Psoas muscle (tissue), 7 donors: ENCODE measurements at regions not wholly inside any gene's neighbourhood (a gene's known extent, or its start where the extent isn't known, plus 50 kb on each side); places are given as distances from the start of the nearest gene placed in this dataset.

Experiments
- ATAC-seq, 4 donors: fragments of 200-7000 bp; cut with Tn5 transposase; one replicate each; pipeline ENCODE4 v1.9.1; 2020; ENCODE audit warnings: moderate library complexity in 3 of 4, mild to moderate bottlenecking in 2 of 4
- DNase-seq, 2 donors: peaks; one replicate each; pipeline ENCODE4 v3.0.0-alpha.2; 2020
- H3K27ac ChIP-seq: fragments of 200-600 bp; one replicate; pipeline ENCODE4 v1.8.0; 2022
- H3K27me3 ChIP-seq, 3 donors: fragments of 200-600 bp in 1 of 3; one replicate each; pipeline versions ENCODE4 v1.6.1 to v1.8.0; 2013 to 2022; ENCODE audit warnings: low read length in 2 of 3, mild to moderate bottlenecking in 2 of 3, moderate library complexity in 1 of 3; ENCODE audit not compliant: insufficient read depth in 3 of 3
- H3K36me3 ChIP-seq, 2 donors: fragments of 200-600 bp in 1 of 2; one replicate each; pipeline versions ENCODE4 v1.6.1 to v1.8.0; 2013 to 2022; ENCODE audit warnings: low read depth in 1 of 2, mild to moderate bottlenecking in 1 of 2, moderate library complexity in 1 of 2; ENCODE audit not compliant: insufficient read depth in 1 of 2
- H3K4me1 ChIP-seq: fragments of 200-600 bp; one replicate; pipeline ENCODE4 v1.8.0; 2022
- H3K4me3 ChIP-seq: fragments of 200-600 bp; one replicate; pipeline ENCODE4 v1.8.0; 2022; ENCODE audit warnings: mild to moderate bottlenecking
- H3K9me3 ChIP-seq: fragments of 200-600 bp; one replicate; pipeline ENCODE4 v1.8.0; 2022
- CTCF ChIP-seq: fragments of 200-600 bp; IDR thresholded peaks from one replicate; pipeline ENCODE4 v1.8.0; 2022; ENCODE audit warnings: antibody characterized with exemption
- WGBS, 3 donors: extraction: QIAGEN DNeasy Blood & Tissue Kit; methylation state at CpG; one replicate each; pipeline versions ENCODE4 v1.1.6 to v1.1.7; 2013; 5-methylcytosine and 5-hydroxymethylcytosine counted together
- intact Hi-C, 2 donors: fragments of 100-400 bp; cut with DNase I; formaldehyde crosslinking; loops; one replicate each; pipeline versions ENCODE4 v1.11.0 to v1.14.2; 2022
- donor health status: healthy with polysubstance abuse.
- donor health status: DM: no; HTN: no; CAD: no; lungs with moderate emphysema.
- donor health status: Bipolar disorder and iron deficiency.
- donor health status: healthy.
- donor health status: DM: yes; HTN: yes; CAD: no.
- donor health status: DM: no; HTN: no; CAD: no.
- donor health status: DM: yes; HTN: yes; CAD: no.

GRCh38 chr1:225707824-225708223 lies 54.9 kb upstream of the ENAH start:
- Histone ChIP-seq H3K36me3 (no peaks in the 10 kb centered on the region), H3K9me3 (no peaks in the 10 kb centered on the region), H3K4me3 (no peak overlapping the region), H3K27ac (no peak overlapping the region), H3K27me3 (no peaks in the 10 kb centered on the region), H3K4me1 (no peaks in the 10 kb centered on the region)
- 61 to 68% (median 66%) methylated on average over 3 of the region's 3 CpGs for WGBS, 3 donors
- DNase-seq (no peak), ATAC-seq (no peak)
- TF ChIP-seq CTCF: no peak
- intact Hi-C loops: no loop called here

- Histone ChIP-seq H3K36me3 (no peaks in the 10 kb centered on the region), H3K9me3 (no peaks in the 10 kb centered on the region), H3K4me1 (no peaks in the 10 kb centered on the region), H3K27me3 (no peaks in the 10 kb centered on the region), H3K27ac (no peak overlapping the region), H3K4me3 (no peak overlapping the region)
- ATAC-seq (peak; percentile 51 to 72 (median 58)), DNase-seq (no peak)
- WGBS, 3 donors: 77 to 84% (median 80%) methylated on average over 4 of the region's 4 CpGs
- intact Hi-C loops: no loop called here
- no peak for TF ChIP-seq CTCF
Measured at GRCh38 chr1:225709101-225709500, 56.2 kb upstream of the ENAH start.

GRCh38 chr1:225710804-225711203 lies 57.9 kb upstream of the ENAH start:
- Histone ChIP-seq H3K27ac (no peak overlapping the region), H3K4me1 (no peaks in the 10 kb centered on the region), H3K27me3 (no peaks in the 10 kb centered on the region), H3K9me3 (no peaks in the 10 kb centered on the region), H3K36me3 (no peaks in the 10 kb centered on the region), H3K4me3 (no peak overlapping the region)
- WGBS, 3 donors: 48 to 61% (median 54%) methylated on average over 5 of the region's 5 CpGs
- TF ChIP-seq CTCF: no peak
- DNase-seq (peak in 1 of 2 donors; percentile 20), ATAC-seq (peak in 2 of 4 donors; percentile 26 to 63)
- intact Hi-C loops: no loop called here

GRCh38 chr1:225711236-225711937 lies 58.5 kb upstream of the ENAH start:
- intact Hi-C loops: no loop called here
- DNase-seq (no peak), ATAC-seq (no peak)
- Histone ChIP-seq H3K27ac (no peak overlapping the region), H3K9me3 (no peaks in the 10 kb centered on the region), H3K4me3 (no peak overlapping the region), H3K4me1 (no peaks in the 10 kb centered on the region), H3K27me3 (no peaks in the 10 kb centered on the region), H3K36me3 (no peaks in the 10 kb centered on the region)
- TF ChIP-seq CTCF: no peak
- WGBS, 3 donors: 59 to 86% (median 74%) methylated on average over 4 of the region's 4 CpGs

GRCh38 chr1:225712391-225712790 lies 59.5 kb upstream of the ENAH start:
- 78 to 87% (median 85%) methylated on average over 4 of the region's 4 CpGs for WGBS, 3 donors

More at GRCh38 chr1:225712391-225712790, 59.5 kb upstream of the ENAH start:
- Histone ChIP-seq H3K36me3 (no peaks in the 10 kb centered on the region), H3K27me3 (no peaks in the 10 kb centered on the region), H3K4me1 (no peaks in the 10 kb centered on the region), H3K4me3 (no peak overlapping the region), H3K9me3 (no peaks in the 10 kb centered on the region), H3K27ac (no peak overlapping the region)
- TF ChIP-seq CTCF: no peak
- ATAC-seq (peak in 1 of 4 donors; percentile 59), DNase-seq (no peak)
- intact Hi-C loops: no loop called here
